Mucosa of descending colon (tissue), 3 donors: ENCODE measurements at regions not wholly inside any gene's neighbourhood (a gene's known extent, or its start where the extent isn't known, plus 50 kb on each side); places are given as distances from the start of the nearest gene placed in this dataset.

ENCODE experiments used
- ATAC-seq: fragments of 200-7000 bp; cut with Tn5 transposase; one replicate; pipeline ENCODE4 v1.9.1; 2020; ENCODE audit warnings: mild to moderate bottlenecking, moderate library complexity
- DNase-seq, 3 donors: peaks; one replicate each; pipeline ENCODE4 v3.0.0-alpha.2; 2020
- H3K36me3 ChIP-seq: fragments of 200-600 bp; one replicate; pipeline ENCODE4 v1.8.0; 2021; ENCODE audit warnings: low read depth, mild to moderate bottlenecking
- H3K4me1 ChIP-seq: fragments of 200-600 bp; one replicate; pipeline ENCODE4 v1.8.0; 2021; ENCODE audit warnings: low read depth, mild to moderate bottlenecking
- H3K4me3 ChIP-seq: fragments of 200-600 bp; one replicate; pipeline ENCODE4 v1.8.0; 2021; ENCODE audit warnings: mild to moderate bottlenecking
- H3K9me3 ChIP-seq: fragments of 200-600 bp; one replicate; pipeline ENCODE4 v1.8.0; 2021; ENCODE audit warnings: mild to moderate bottlenecking
- CTCF ChIP-seq: fragments of 200-600 bp; IDR thresholded peaks from one replicate; pipeline ENCODE4 v1.8.0; 2022; ENCODE audit warnings: antibody characterized with exemption, mild to moderate bottlenecking
- intact Hi-C, 2 donors: fragments of 100-400 bp; cut with DNase I in 1 of 2; cut with micrococcal nuclease in 1 of 2; formaldehyde crosslinking; loops; one replicate each; pipeline versions ENCODE4 v1.11.0 to v1.11.1; 2022; cut with DNase I, micrococcal nuclease
- donor health status: DM: no; HTN: no; CAD: no; lungs with moderate emphysema.
- donor health status: DM: no; HTN: no; CAD: no.
- donor health status: DM: no; HTN: yes; CAD: no.

- no peak for TF ChIP-seq CTCF
- DNase-seq (no peak), ATAC-seq (no peak)
- intact Hi-C loops, result no loop called here
- Histone ChIP-seq H3K4me3 (no peak overlapping the region), H3K36me3 (no peaks in the 10 kb centered on the region), H3K4me1 (no peaks in the 10 kb centered on the region), H3K9me3 (no peaks in the 10 kb centered on the region)
Observed at GRCh38 chr11:15698855-15699254, 584.1 kb downstream of the INSC start.

GRCh38 chr11:15699978-15700377 lies 585.3 kb downstream of the INSC start:
- intact Hi-C loops, result no loop called here
- H3K4me3 ChIP-seq, result no peak overlapping the region
- H3K36me3 ChIP-seq, result no peaks in the 10 kb centered on the region
- no peaks in the 10 kb centered on the region for H3K9me3 ChIP-seq
- ATAC-seq, result no peak
- H3K4me1 ChIP-seq, result no peaks in the 10 kb centered on the region
- TF ChIP-seq CTCF, result no peak
- no peak for DNase-seq

GRCh38 chr11:15700456-15700855 lies 585.7 kb downstream of the INSC start:
- DNase-seq (no peak), ATAC-seq (no peak)
- Histone ChIP-seq H3K36me3 (no peaks in the 10 kb centered on the region), H3K4me1 (no peaks in the 10 kb centered on the region), H3K4me3 (no peak overlapping the region), H3K9me3 (no peaks in the 10 kb centered on the region)
- TF ChIP-seq CTCF, result no peak
- intact Hi-C loops, result no loop called here

- TF ChIP-seq CTCF, result no peak
- intact Hi-C loops, result no loop called here
- no peaks in the 10 kb centered on the region for H3K36me3 ChIP-seq
- no peak for ATAC-seq
- no peaks in the 10 kb centered on the region for H3K9me3 ChIP-seq
- H3K4me3 ChIP-seq, result no peak overlapping the region
- DNase-seq, result no peak
- H3K4me1 ChIP-seq, result peaks cover 2% of the 10 kb centered on the region
Observed at GRCh38 chr11:15704064-15704463, 589.3 kb downstream of the INSC start.

GRCh38 chr11:15704556-15704955 lies 589.8 kb downstream of the INSC start:
- no peak for DNase-seq
- H3K4me3 ChIP-seq, result no peak overlapping the region

More at GRCh38 chr11:15704556-15704955, 589.8 kb downstream of the INSC start:
- H3K9me3 ChIP-seq, result no peaks in the 10 kb centered on the region
- H3K4me1 ChIP-seq, result peaks cover 2% of the 10 kb centered on the region
- ATAC-seq, result no peak
- no peak for TF ChIP-seq CTCF
- no peaks in the 10 kb centered on the region for H3K36me3 ChIP-seq
- intact Hi-C loops, result no loop called here
